ENCODE measurements at regions not wholly inside any gene's neighbourhood (a gene's known extent, or its start where the extent isn't known, plus 50 kb on each side); places are given as distances from the start of the nearest gene placed in this dataset.

- TF ChIP-seq CTCF (IDR thresholded peaks at IDR 0.05) (no peak), POLR2A (IDR thresholded peaks at IDR 0.05) (no peak)
Observed at GRCh38 chr4:23979534-23979933, 89.7 kb upstream of the PPARGC1A start.
